Right atrium auricular region (tissue), 2 donors: ENCODE measurements at regions not wholly inside any gene's neighbourhood (a gene's known extent, or its start where the extent isn't known, plus 50 kb on each side); places are given as distances from the start of the nearest gene placed in this dataset.
"Not testable (repeated sequence)": the region's sequence is repeated elsewhere in the genome, so short reads cannot be mapped to it uniquely, and the experiment has no call there.

Experiments
- DNase-seq: peaks from one replicate; pipeline ENCODE4 v3.0.0-alpha.2; 2019; ENCODE audit warnings: low spot score
- H3K27ac ChIP-seq, 2 donors: fragments of 200-600 bp; sonication (generic); 1 replicate in 1 of 2; 2 replicates in 1 of 2; pipeline ENCODE4 v1.5.1; 2016 to 2019
- H3K27me3 ChIP-seq, 2 donors: fragments of 200-600 bp; sonication (generic); one replicate each; pipeline versions ENCODE4 v1.5.1 to v1.6.0; 2017 to 2019
- H3K36me3 ChIP-seq: fragments of 200-600 bp; sonication (generic); one replicate; pipeline ENCODE4 v1.5.1; 2016
- H3K4me1 ChIP-seq, 2 donors: fragments of 200-600 bp; sonication (generic); one replicate each; pipeline versions ENCODE4 v1.5.1 to v1.6.0; 2017 to 2019
- H3K4me3 ChIP-seq, 2 donors: fragments of 200-600 bp; sonication (generic); 1 replicate in 1 of 2; 2 replicates in 1 of 2; pipeline ENCODE4 v1.5.1; 2017 to 2019; ENCODE audit warnings: mild to moderate bottlenecking in 1 of 2, moderate library complexity in 1 of 2
- H3K9me3 ChIP-seq, 2 donors: fragments of 200-600 bp; sonication (generic); one replicate each; pipeline ENCODE4 v1.5.1; 2019
- TF ChIP-seq, protein P1 (sequence below), 2 donors: fragments of 200-600 bp; sonication (generic); IDR thresholded peaks; one replicate each; pipeline ENCODE4 v1.5.1; 2019; ENCODE audit warnings: antibody characterized with exemption in 2 of 2

DNA sequence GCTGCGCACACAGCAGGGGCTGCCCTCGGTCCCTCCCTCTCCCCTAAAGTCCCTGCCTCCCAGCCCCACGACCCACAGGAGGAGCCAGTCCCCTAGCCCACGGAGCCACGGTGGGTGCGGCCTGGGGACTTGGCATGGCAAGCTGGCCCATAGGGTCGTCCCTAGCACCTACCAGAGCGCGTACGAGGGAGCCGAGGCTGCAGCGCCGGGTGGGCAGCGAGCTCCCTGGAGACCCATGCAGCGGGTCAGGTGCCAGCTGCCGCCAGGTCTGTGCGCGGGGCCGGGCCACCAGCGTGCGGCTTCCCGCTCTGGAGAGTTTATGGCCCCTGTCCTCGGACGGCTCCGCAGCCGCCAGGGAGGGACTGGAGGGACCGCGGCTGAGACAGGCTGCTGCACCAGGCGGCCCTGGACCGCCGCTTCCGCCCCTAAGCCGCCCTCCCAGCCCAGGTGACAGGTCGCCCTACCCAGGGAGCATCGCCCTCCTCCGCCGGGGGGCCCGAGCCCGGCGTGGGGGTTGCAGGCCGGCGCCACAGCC is 273.6 kb downstream of the CCDC74A start:
- Histone ChIP-seq H3K9me3 (no peaks in the 10 kb centered on the region), H3K36me3 (no peaks in the 10 kb centered on the region), H3K4me3 (peak overlapping the region in 1 of 2 donors; percentile 45), H3K27ac (no peak overlapping the region), H3K27me3 (no peaks in the 10 kb centered on the region), H3K4me1 (peaks cover 0 to 16% of the 10 kb centered on the region in 2 donors)
- TF ChIP-seq, protein P1, sequence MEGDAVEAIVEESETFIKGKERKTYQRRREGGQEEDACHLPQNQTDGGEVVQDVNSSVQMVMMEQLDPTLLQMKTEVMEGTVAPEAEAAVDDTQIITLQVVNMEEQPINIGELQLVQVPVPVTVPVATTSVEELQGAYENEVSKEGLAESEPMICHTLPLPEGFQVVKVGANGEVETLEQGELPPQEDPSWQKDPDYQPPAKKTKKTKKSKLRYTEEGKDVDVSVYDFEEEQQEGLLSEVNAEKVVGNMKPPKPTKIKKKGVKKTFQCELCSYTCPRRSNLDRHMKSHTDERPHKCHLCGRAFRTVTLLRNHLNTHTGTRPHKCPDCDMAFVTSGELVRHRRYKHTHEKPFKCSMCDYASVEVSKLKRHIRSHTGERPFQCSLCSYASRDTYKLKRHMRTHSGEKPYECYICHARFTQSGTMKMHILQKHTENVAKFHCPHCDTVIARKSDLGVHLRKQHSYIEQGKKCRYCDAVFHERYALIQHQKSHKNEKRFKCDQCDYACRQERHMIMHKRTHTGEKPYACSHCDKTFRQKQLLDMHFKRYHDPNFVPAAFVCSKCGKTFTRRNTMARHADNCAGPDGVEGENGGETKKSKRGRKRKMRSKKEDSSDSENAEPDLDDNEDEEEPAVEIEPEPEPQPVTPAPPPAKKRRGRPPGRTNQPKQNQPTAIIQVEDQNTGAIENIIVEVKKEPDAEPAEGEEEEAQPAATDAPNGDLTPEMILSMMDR (IDR thresholded peaks at IDR 0.05) = no peak
- no peak for DNase-seq

DNA sequence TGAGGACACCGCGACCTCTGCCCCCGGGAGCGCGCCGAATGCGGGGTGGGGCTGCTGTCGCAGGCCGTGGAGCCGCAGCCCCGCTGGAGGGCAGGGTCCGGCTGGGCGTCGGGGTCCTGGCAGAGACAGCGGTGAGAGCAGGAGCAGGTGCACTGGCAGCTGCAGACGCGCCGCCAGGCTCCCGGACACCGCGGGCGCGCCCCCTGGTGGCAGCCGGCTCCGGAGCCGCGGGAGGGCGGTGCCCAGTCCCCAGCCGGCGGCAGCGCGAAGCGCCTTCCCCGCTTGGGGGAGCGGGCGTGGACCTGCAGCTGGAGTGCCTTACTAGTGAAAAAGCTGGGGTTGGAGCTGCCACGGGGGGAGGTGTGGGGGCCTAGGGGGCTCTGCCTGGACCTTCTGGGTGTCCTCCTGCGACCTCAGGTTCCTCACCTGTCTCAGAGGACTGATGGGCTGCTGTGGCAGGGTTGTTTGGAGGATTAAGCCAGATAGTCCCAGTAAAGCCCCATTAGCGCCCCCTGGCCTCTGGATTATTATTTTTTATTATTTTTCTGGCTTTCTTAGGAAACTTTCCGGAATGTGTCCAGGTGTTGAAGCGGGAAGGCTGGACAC is 274.2 kb downstream of the CCDC74A start:
- Histone ChIP-seq H3K4me3 (peak overlapping the region; percentile 15 to 45), H3K4me1 (peaks cover 0 to 16% of the 10 kb centered on the region in 2 donors)
- not testable (repeated sequence) for H3K36me3 ChIP-seq, H3K9me3 ChIP-seq, H3K27me3 ChIP-seq, H3K27ac ChIP-seq, DNase-seq
- TF ChIP-seq, protein P1 (IDR thresholded peaks at IDR 0.05) = peak; percentile 94

DNA sequence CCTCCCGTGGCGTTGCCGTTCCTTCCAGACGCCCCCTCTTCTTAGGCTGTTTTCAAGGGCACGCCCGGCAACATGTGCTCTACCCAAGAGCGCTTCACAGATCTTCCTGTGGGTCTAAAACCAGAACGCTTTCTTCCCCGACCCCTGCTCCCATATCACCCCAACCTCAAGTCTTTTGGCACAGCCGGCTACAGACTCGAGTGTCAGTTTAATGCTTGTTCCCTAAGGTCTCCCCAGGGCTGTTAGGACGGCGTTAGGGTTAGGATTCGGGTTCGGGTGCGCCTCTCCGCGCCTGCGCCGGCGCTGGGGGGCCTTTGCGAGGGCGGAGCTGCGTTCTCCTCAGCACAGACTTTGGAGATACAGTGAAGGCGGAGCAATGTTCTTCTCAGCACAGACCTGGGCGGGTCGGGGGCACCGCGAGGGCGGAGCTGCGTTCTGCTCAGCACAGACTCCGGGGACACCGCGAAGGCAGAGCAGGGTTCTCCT is 274.7 kb downstream of the CCDC74A start:
- H3K4me1 ChIP-seq = peaks cover 0 to 16% of the 10 kb centered on the region in 2 donors
- H3K4me3 ChIP-seq = peak overlapping the region; percentile 15 to 45
- not testable (repeated sequence) for H3K9me3 ChIP-seq, DNase-seq, H3K27me3 ChIP-seq, H3K36me3 ChIP-seq, H3K27ac ChIP-seq

DNA sequence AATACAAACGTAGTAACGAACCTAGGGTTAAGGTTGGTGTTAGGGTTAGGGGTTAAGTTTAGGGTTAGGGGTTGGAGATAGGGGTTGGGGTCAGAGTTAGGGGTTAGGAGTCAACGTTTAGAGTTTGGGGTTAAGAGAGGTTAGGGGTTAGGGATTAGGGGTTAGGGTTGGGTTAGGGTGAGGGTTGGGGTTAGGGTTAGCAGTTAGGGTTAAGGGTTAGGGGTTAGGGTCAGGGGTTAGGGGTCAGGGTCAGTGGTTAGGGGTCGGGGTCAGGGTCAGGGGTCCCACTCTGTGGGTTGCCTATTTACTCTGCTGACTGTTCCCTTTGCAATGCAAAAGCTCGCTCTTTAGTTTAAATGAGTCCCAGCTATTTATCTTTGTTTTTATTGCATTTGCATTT is 275.5 kb downstream of the CCDC74A start:
- not testable (repeated sequence) for H3K27me3 ChIP-seq, H3K36me3 ChIP-seq, H3K4me3 ChIP-seq, H3K9me3 ChIP-seq, H3K27ac ChIP-seq, DNase-seq
- H3K4me1 ChIP-seq = peaks cover 0 to 16% of the 10 kb centered on the region in 2 donors

DNA sequence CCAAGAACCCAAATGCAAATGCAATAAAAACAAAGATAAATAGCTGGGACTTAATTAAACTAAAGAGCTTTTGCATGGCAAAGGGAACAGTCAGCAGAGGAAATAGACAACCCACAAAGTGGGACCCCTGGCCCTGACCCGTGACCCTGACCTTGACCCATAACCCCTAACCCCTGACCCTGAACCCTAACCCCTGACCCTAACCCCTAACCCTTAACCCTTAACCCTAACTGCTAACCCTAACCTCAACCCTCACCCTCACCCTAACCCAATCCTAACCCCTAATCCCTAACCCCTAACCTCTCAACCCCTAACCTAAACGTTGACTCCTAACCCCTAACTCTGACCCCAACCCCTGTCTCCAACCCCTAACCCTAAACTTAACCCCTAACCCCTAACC is 284.9 kb downstream of the CCDC74A start:
- not testable (repeated sequence) for H3K27me3 ChIP-seq, H3K36me3 ChIP-seq, H3K9me3 ChIP-seq, H3K27ac ChIP-seq, H3K4me1 ChIP-seq, H3K4me3 ChIP-seq, DNase-seq

DNA sequence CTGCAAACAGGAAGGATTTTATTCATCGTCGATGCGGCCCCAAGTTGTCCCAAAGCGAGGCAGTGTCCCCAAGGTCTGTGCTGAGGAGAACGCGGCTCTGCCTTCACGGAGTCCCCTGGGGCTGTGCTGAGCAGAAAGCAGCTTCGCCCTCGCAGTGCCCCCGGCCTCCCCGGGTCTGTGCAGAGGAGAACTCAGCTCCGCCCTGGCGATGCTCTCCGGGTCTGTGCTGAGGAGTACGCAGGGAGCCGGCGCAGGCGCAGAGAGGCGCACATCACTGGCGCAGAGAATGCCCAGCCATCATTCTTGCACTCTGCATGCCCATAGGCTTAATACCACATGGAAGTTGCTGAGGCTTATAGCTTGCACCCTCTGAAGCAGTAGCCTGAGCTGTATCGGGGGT is 285.7 kb downstream of the CCDC74A start:
- H3K27me3 ChIP-seq, H3K9me3 ChIP-seq, DNase-seq, H3K4me1 ChIP-seq, H3K27ac ChIP-seq, H3K36me3 ChIP-seq, H3K4me3 ChIP-seq: not testable (repeated sequence)

DNA sequence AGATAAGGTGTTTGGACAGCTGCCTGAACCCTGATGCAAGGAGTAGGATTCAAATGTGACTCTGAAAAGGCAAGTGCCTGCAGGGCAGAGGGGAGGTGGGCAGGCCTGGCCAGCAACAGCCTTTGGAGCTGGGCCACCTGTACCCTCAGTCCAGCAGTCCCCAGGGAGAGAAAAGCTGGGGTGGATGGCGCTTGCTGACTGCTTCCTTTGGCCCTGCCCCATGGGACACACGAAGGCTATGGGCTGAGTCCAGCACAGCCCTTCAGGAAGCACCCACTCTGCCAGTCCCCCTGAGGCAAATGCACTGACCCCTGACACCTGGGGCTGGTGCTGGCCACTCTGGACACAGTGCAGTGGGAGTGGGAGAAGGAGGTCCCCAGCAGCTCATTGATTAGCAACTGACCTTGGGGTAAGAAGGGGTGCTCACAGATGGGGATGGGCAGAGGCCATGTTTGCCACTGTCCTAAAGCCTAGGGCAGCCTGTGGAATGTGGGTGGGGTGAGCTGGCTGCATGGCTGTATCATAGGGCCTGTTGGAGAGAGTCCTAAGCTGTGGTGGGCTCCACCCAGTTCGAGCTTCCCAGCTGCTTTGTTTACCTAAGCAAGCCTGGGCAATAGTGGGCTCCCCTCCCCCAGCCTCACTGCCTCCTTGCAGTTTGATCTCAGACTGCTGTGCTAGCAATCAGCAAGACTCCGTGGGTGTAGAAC is 290.7 kb downstream of the CCDC74A start:
- not testable (repeated sequence) for H3K4me1 ChIP-seq, H3K4me3 ChIP-seq, DNase-seq, H3K27ac ChIP-seq, H3K36me3 ChIP-seq, H3K9me3 ChIP-seq, H3K27me3 ChIP-seq

DNA sequence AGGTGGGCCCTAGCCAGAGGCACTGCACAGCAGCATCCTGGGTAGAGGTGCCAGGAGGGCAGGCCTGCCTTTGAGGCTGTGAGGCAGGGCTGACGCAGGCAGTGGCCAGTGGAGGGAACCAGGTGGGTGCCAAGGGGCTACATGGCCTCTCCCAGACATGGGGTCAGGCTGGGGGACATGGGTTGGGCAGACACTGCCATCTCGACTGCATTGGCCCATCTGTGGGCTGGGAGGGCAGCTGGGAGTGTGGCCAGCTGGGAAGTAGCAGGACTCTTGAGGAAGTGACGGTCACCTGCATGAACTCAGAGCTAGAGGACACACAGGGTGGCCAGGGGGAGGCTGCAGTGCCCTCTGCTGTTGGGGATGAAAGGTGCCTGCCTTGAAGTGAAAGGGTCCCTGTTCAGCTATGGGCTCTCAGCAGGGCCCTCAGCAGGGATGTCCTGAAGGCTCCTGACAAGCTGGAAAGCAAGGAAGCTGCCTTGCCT is 294.6 kb downstream of the CCDC74A start:
- not testable (repeated sequence) for H3K4me3 ChIP-seq, H3K4me1 ChIP-seq, H3K27ac ChIP-seq, H3K9me3 ChIP-seq, H3K36me3 ChIP-seq, H3K27me3 ChIP-seq, DNase-seq

DNA sequence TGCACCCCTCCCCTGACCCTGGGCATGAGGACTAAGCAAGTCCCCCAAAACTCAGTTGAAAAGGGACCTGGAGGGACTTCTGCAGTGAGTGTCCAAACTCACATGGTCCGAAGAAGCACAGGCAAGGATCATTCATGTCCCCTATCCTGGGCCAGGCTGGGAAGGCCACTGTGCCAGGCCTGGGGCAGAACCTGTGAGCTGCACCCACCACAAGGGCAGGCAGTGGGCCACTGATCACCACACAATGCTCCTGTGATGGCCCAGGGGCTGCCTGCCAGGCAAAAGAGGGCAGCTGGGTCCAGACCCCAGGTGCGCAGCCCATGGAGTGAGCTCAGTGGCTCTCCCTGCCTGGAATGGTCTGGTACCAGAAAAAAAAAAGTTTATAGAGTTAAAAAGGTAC is 295.4 kb downstream of the CCDC74A start:
- not testable (repeated sequence) for H3K36me3 ChIP-seq, H3K4me1 ChIP-seq, H3K27me3 ChIP-seq, H3K4me3 ChIP-seq, H3K27ac ChIP-seq, H3K9me3 ChIP-seq, DNase-seq

DNA sequence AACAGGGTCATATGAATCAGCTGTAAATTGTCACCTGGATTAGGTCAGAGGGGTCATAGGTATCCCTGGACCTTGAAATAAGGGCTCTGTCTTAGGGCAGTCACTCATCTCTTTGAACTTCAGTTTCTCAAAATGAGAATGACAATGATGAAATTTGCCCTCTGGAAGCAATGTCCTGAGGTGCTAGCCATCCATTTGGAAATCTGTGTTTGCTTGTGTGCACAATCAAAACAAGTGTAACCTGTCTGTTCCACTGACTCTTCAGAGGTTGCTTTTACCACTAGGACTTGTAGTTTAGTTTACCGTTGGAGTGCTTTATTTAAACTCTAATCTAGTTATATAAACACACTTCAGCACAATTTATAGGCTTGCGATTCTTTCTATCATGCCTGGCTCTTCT is 297.3 kb downstream of the CCDC74A start:
- H3K36me3 ChIP-seq, H3K27me3 ChIP-seq, H3K4me3 ChIP-seq, DNase-seq, H3K9me3 ChIP-seq, H3K27ac ChIP-seq, H3K4me1 ChIP-seq: not testable (repeated sequence)
